Testis (tissue), 2 donors: ENCODE measurements at regions not wholly inside any gene's neighbourhood (a gene's known extent, or its start where the extent isn't known, plus 50 kb on each side); places are given as distances from the start of the nearest gene placed in this dataset.
"Not testable (repeated sequence)": the region's sequence is repeated elsewhere in the genome, so short reads cannot be mapped to it uniquely, and the experiment has no call there.

Experiments
- DNase-seq: peaks from one replicate; pipeline ENCODE4 v3.0.0-alpha.2; 2019
- H3K27ac ChIP-seq, 2 donors: fragments of 200-600 bp; sonication (generic); one replicate each; pipeline ENCODE4 v1.5.1; 2019
- H3K27me3 ChIP-seq: fragments of 200-600 bp; sonication (generic); one replicate; pipeline ENCODE4 v1.5.1; 2019
- H3K36me3 ChIP-seq: fragments of 200-600 bp; sonication (generic); one replicate; pipeline ENCODE4 v1.5.1; 2017; ENCODE audit warnings: low read depth; ENCODE audit errors: missing control alignments
- H3K4me1 ChIP-seq: fragments of 200-600 bp; sonication (generic); one replicate; pipeline ENCODE4 v1.5.1; 2019
- H3K4me3 ChIP-seq, 2 donors: fragments of 200-600 bp; sonication (generic); one replicate each; pipeline ENCODE4 v1.5.1; 2017 to 2019
- H3K9me3 ChIP-seq: fragments of 200-600 bp; sonication (generic); one replicate; pipeline ENCODE4 v1.5.1; 2017
- CTCF ChIP-seq, 3 experiments: fragments of 450-650 bp in 2 of 3; fragments of 200-600 bp in 1 of 3; sonication (generic) in 1 of 3; IDR thresholded peaks; one replicate each; pipeline ENCODE4 v1.5.1; 2016 to 2019; ENCODE audit warnings: antibody characterized with exemption in 3 of 3, mild to moderate bottlenecking in 2 of 3, moderate library complexity in 1 of 3
- POLR2A ChIP-seq: fragments of 450-650 bp; IDR thresholded peaks from one replicate; pipeline ENCODE4 v1.6.1; 2017; ENCODE audit warnings: antibody characterized with exemption, mild to moderate bottlenecking, moderate library complexity
- WGBS, 2 donors: methylation state at CpG; one replicate each; pipeline ENCODE4 v1.1.5; 2018; 5-methylcytosine and 5-hydroxymethylcytosine counted together
- intact Hi-C: fragments of 100-400 bp; cut with DNase I; formaldehyde crosslinking; loops from one replicate; pipeline ENCODE4 v1.15.1; 2023; ENCODE audit warnings: low total_unique reads

- 65 to 83% methylated on average over 1 of the region's 1 CpG for WGBS, 2 donors
- no peak overlapping the region for H3K27ac ChIP-seq
- no peak overlapping the region for H3K4me3 ChIP-seq
- H3K36me3 ChIP-seq: no peaks in the 10 kb centered on the region
- TF ChIP-seq POLR2A (no peak), CTCF (IDR thresholded peaks at IDR 0.05) (no peak)
- intact Hi-C loops: no loop called here
- H3K4me1 ChIP-seq: no peaks in the 10 kb centered on the region
- H3K27me3 ChIP-seq: no peaks in the 10 kb centered on the region
- no peaks in the 10 kb centered on the region for H3K9me3 ChIP-seq
- no peak for DNase-seq
These were observed 198.7 kb upstream of the PTBP2 start for GRCh38 chr1:96522927-96523326.

GRCh38 chr1:96524100-96524499 lies 197.5 kb upstream of the PTBP2 start:
- WGBS, 2 donors: 60 to 71% methylated on average over 2 of the region's 2 CpGs
- intact Hi-C loops: no loop called here

GRCh38 chr1:96525657-96526557 lies 195.7 kb upstream of the PTBP2 start:
- DNase-seq: no peak
- intact Hi-C loops: no loop called here
- Histone ChIP-seq H3K36me3 (no peaks in the 10 kb centered on the region), H3K4me3 (no peak overlapping the region), H3K4me1 (no peaks in the 10 kb centered on the region), H3K27me3 (no peaks in the 10 kb centered on the region), H3K27ac (no peak overlapping the region), H3K9me3 (no peaks in the 10 kb centered on the region)
- no peak for TF ChIP-seq CTCF (IDR thresholded peaks at IDR 0.05)
- no peak for TF ChIP-seq POLR2A
- WGBS, 2 donors: 62 to 79% methylated on average over 8 of the region's 8 CpGs

More at GRCh38 chr1:96524100-96524499, 197.5 kb upstream of the PTBP2 start:
- no peaks in the 10 kb centered on the region for H3K36me3 ChIP-seq
- no peak for DNase-seq
- H3K4me3 ChIP-seq: no peak overlapping the region
- H3K27me3 ChIP-seq: no peaks in the 10 kb centered on the region
- TF ChIP-seq CTCF (IDR thresholded peaks at IDR 0.05) (no peak), POLR2A (no peak)
- H3K4me1 ChIP-seq: no peaks in the 10 kb centered on the region
- no peak overlapping the region for H3K27ac ChIP-seq
- no peaks in the 10 kb centered on the region for H3K9me3 ChIP-seq

GRCh38 chr1:96528672-96529071 lies 192.9 kb upstream of the PTBP2 start:
- H3K36me3 ChIP-seq, H3K4me3 ChIP-seq, H3K27me3 ChIP-seq, H3K27ac ChIP-seq, H3K4me1 ChIP-seq, DNase-seq, intact Hi-C loops, H3K9me3 ChIP-seq: not testable (repeated sequence)
- 97 to 100% methylated on average over 1 of the region's 1 CpG for WGBS, 2 donors

GRCh38 chr1:96533820-96534219 lies 187.8 kb upstream of the PTBP2 start:
- Histone ChIP-seq H3K4me3 (no peak overlapping the region), H3K9me3 (no peaks in the 10 kb centered on the region), H3K36me3 (no peaks in the 10 kb centered on the region), H3K27ac (no peak overlapping the region), H3K27me3 (no peaks in the 10 kb centered on the region), H3K4me1 (no peaks in the 10 kb centered on the region)
- intact Hi-C loops: no loop called here
- DNase-seq: no peak
- TF ChIP-seq CTCF (IDR thresholded peaks at IDR 0.05) (no peak), POLR2A (no peak)
- 82 to 94% methylated on average over 4 of the region's 4 CpGs for WGBS, 2 donors
